Stimulated activated naive CD8-positive, alpha-beta T cell treated with anti-CD3 and anti-CD28 coated beads, Interleukin-15, amount 100 ng/mL, for 72 hours (primary cell): ENCODE measurements at regions not wholly inside any gene's neighbourhood (a gene's known extent, or its start where the extent isn't known, plus 50 kb on each side); places are given as distances from the start of the nearest gene placed in this dataset.

Source experiments
- ATAC-seq: fragments of 150-1000 bp; cut with Tn5 transposase; 2 replicates; pipeline ENCODE4 v1.10.0; 2021; ENCODE audit warnings: mild to moderate bottlenecking, moderate library complexity
- DNase-seq, 2 donors: peaks; one replicate each; pipeline ENCODE4 v3.0.0; 2021 to 2022
- H3K27ac Mint-ChIP-seq, 2 donors: one replicate each; pipeline ENCODE4 v1.8.0; 2022; ENCODE audit warnings: mild to moderate bottlenecking in 2 of 2, mixed read lengths in 2 of 2, moderate library complexity in 2 of 2
- H3K27me3 Mint-ChIP-seq: one replicate; pipeline ENCODE4 v1.8.0; 2022; ENCODE audit warnings: mixed read lengths
- H3K4me1 Mint-ChIP-seq: one replicate; pipeline ENCODE4 v1.8.0; 2022; ENCODE audit warnings: mild to moderate bottlenecking, mixed read lengths
- H3K4me3 Mint-ChIP-seq, 2 donors: one replicate each; pipeline ENCODE4 v1.8.0; 2022; ENCODE audit warnings: mild to moderate bottlenecking in 2 of 2, mixed read lengths in 2 of 2, moderate library complexity in 1 of 2
- H3K9me3 Mint-ChIP-seq, 2 donors: one replicate each; pipeline ENCODE4 v1.8.0; 2022; ENCODE audit warnings: mixed read lengths in 2 of 2

- Mint-ChIP-seq H3K4me1 (no peaks in the 10 kb centered on the region), H3K27me3 (peaks cover 29% of the 10 kb centered on the region), H3K4me3 (no peak overlapping the region), H3K9me3 (no peaks in the 10 kb centered on the region), H3K27ac (peak overlapping the region; percentile 34 to 46)
- ATAC-seq (no peak), DNase-seq (no peak)
Measured at GRCh38 chr20:24765316-24766142, 183.5 kb upstream of the CST7 start.

DNA sequence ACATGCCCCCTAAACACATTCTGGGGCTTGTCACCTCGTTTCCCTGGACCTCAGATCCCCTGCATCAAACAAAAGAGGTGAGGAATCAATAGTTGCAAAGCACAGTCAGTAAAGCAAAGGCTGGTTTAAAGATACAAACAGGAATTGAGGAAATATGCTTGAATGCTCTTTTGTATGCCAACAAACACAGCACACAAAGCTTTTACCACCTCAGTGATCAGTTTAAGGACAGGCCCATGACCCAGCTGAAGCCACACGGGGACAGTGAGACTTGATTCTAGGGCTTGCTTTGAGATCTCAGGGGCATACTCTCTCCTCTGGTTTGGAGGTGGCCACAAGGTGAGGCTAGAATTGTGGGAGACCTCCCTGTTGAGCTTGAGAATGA lies 182.9 kb upstream of the CST7 start:
- H3K9me3 Mint-ChIP-seq: no peaks in the 10 kb centered on the region
- ATAC-seq: no peak
- H3K4me3 Mint-ChIP-seq: no peak overlapping the region

DNA sequence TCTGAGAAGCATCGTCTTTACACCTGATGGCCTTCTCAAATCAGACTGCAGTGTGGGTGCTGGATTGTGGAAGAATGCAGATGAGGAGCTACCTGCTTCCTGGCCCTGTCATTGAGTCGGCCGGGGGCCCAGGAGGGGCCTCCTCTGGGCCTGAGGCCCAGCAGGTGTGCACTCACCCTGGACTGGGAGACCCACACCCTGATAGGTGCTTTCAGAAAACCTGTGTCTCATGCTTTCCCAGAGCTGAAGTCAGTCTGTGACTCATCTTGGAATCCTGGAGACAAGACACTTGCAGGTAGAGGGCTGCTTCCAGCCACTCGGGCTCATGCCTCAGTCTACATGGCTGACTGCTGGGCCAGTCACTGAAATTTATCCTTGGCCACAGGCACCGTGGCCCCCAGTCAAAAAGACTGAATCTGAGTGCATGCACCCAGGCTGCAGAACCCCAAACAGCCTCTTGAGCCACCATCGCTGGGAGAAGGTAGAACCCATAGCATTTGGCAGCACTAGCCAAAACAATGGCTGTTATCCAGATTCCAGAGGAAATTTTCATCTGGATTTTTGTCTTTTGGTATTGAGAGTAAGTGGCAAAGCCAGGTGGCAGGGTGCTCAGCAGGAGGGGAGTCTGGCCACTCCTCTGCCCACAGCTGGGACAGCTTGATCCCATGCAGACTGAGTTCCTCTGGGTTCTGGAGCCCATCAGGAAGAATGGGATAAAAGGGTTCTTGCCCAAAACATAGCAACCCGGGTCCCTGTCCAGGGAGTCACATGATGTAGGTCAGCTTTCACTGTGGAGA lies 182.0 kb upstream of the CST7 start:
- Mint-ChIP-seq H3K9me3 (no peaks in the 10 kb centered on the region), H3K27me3 (peaks cover 43% of the 10 kb centered on the region), H3K4me3 (no peak overlapping the region), H3K27ac (no peak overlapping the region), H3K4me1 (no peaks in the 10 kb centered on the region)
- ATAC-seq (no peak), DNase-seq (no peak)

More for the DNA sequence above, 182.9 kb upstream of the CST7 start:
- Mint-ChIP-seq H3K4me1 (no peaks in the 10 kb centered on the region), H3K27me3 (peaks cover 34% of the 10 kb centered on the region), H3K27ac (no peak overlapping the region)
- DNase-seq: no peak

- DNase-seq (no peak), ATAC-seq (no peak)
- H3K27me3 Mint-ChIP-seq: peaks cover 43% of the 10 kb centered on the region
- H3K9me3 Mint-ChIP-seq: no peaks in the 10 kb centered on the region
- no peak overlapping the region for H3K4me3 Mint-ChIP-seq
- no peak overlapping the region for H3K27ac Mint-ChIP-seq
- H3K4me1 Mint-ChIP-seq: no peaks in the 10 kb centered on the region
Measured at GRCh38 chr20:24767623-24768100, 181.4 kb upstream of the CST7 start.

- H3K27ac Mint-ChIP-seq: no peak overlapping the region
- ATAC-seq (no peak), DNase-seq (no peak)
- H3K4me3 Mint-ChIP-seq: no peak overlapping the region
- no peaks in the 10 kb centered on the region for H3K9me3 Mint-ChIP-seq
- peaks cover 1% of the 10 kb centered on the region for H3K4me1 Mint-ChIP-seq
- H3K27me3 Mint-ChIP-seq: peaks cover 38% of the 10 kb centered on the region
Measured at GRCh38 chr20:24768201-24768636, 180.8 kb upstream of the CST7 start.

- Mint-ChIP-seq H3K4me3 (no peak overlapping the region), H3K4me1 (peaks cover 9% of the 10 kb centered on the region), H3K27me3 (peaks cover 31% of the 10 kb centered on the region), H3K9me3 (no peaks in the 10 kb centered on the region), H3K27ac (no peak overlapping the region)
- ATAC-seq: no peak
- DNase-seq: no peak
Measured at GRCh38 chr20:24768713-24769601, 180.1 kb upstream of the CST7 start.

DNA sequence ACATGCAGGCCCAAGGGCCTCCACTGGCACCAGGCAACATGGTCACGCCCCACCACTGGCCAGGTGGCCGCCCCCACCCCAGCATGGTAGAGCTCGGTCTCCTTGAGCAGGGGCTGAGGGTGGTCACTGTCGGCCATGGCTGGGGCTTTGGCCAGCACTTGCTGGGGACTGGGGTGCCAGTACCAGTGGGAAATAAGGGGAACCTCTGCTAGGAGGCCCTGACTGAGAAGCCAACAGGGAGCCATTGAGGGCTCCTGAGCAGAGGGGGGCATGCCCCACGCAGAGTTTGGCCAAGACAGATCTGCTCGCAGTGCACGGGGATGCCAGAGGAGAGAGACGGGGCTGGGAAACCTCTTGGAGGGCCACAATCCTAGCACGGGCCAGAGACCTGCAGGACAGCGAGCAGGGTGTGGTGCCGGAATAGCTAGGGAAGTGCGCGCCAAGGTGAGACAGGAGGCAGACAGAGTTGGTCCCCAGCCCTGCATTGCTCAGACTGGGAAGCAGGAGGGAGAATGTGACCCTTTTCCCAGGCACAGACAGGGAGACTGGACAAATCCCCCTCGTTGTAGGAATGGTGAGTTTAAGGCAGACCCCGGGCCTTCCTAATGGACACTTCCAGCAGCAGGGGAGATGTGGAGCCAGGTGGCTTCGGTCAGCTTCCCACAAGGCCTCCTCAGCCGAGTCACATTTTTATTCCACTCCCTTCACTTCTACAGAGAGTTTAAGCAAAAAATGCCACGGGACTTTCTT lies 179.0 kb upstream of the CST7 start:
- Mint-ChIP-seq H3K27ac (no peak overlapping the region), H3K4me1 (peaks cover 10% of the 10 kb centered on the region)
- no peak for DNase-seq

GRCh38 chr20:24770628-24771541 lies 178.2 kb upstream of the CST7 start:
- no peak overlapping the region for H3K4me3 Mint-ChIP-seq
- ATAC-seq (no peak), DNase-seq (no peak)
- peaks cover 34% of the 10 kb centered on the region for H3K27me3 Mint-ChIP-seq
- peaks cover 15% of the 10 kb centered on the region in 2 donors for H3K9me3 Mint-ChIP-seq
- H3K27ac Mint-ChIP-seq: peak overlapping the region in 1 of 2 donors; percentile 68
- peaks cover 10% of the 10 kb centered on the region for H3K4me1 Mint-ChIP-seq

More for the DNA sequence above, 179.0 kb upstream of the CST7 start:
- Mint-ChIP-seq H3K27me3 (peaks cover 32% of the 10 kb centered on the region), H3K9me3 (peaks cover 9 to 11% of the 10 kb centered on the region in 2 donors), H3K4me3 (no peak overlapping the region)
- ATAC-seq: no peak

DNA sequence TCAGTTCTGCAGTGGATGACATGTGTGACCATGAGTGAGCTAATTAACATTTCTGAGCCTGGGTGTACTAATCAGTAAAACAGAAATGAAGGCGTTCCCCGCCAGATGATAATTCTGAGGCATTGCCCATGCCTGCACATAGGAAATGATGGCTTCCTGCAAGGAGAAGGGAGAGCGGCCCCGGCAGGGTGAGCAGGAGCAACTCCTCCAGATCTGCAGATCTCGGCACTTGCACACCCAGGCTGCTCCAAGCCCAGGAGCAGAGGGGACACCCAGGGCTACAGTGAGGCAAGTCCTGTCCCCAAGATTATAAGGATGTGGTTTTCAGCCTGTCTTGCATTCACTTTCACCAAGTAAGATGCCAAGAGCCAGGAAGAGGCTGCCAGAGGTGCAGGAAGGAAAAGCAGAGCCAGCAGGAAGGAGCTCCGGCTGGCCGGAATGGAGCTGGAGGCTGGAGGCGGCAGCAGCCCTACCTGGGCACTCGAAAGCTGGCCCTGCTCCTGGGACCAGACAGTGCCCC lies 177.5 kb upstream of the CST7 start:
- ATAC-seq: no peak
- peaks cover 10% of the 10 kb centered on the region for H3K4me1 Mint-ChIP-seq
- H3K9me3 Mint-ChIP-seq: peaks cover 15 to 22% of the 10 kb centered on the region in 2 donors
- peaks cover 41% of the 10 kb centered on the region for H3K27me3 Mint-ChIP-seq
- H3K4me3 Mint-ChIP-seq: no peak overlapping the region
- DNase-seq: no peak
- H3K27ac Mint-ChIP-seq: peak overlapping the region; percentile 22 to 68

GRCh38 chr20:24772667-24773066 lies 176.4 kb upstream of the CST7 start:
- no peak for DNase-seq
- no peak for ATAC-seq
- peaks cover 49% of the 10 kb centered on the region for H3K27me3 Mint-ChIP-seq
- no peak overlapping the region for H3K27ac Mint-ChIP-seq
- peaks cover 15 to 24% of the 10 kb centered on the region in 2 donors for H3K9me3 Mint-ChIP-seq
- peaks cover 10% of the 10 kb centered on the region for H3K4me1 Mint-ChIP-seq
- H3K4me3 Mint-ChIP-seq: no peak overlapping the region

- DNase-seq: no peak
- Mint-ChIP-seq H3K27ac (no peak overlapping the region), H3K4me1 (peaks cover 10% of the 10 kb centered on the region), H3K4me3 (no peak overlapping the region), H3K27me3 (peaks cover 54% of the 10 kb centered on the region), H3K9me3 (peaks cover 15 to 24% of the 10 kb centered on the region in 2 donors)
- ATAC-seq: no peak
Measured at GRCh38 chr20:24773168-24773567, 175.9 kb upstream of the CST7 start.

- Mint-ChIP-seq H3K4me3 (no peak overlapping the region), H3K9me3 (peaks cover 15 to 24% of the 10 kb centered on the region in 2 donors), H3K27ac (no peak overlapping the region), H3K4me1 (peaks cover 10% of the 10 kb centered on the region), H3K27me3 (peaks cover 59% of the 10 kb centered on the region)
- DNase-seq (peak; percentile 15 to 26), ATAC-seq (peak; percentile 94)
Measured at GRCh38 chr20:24773751-24774201, 175.3 kb upstream of the CST7 start.

DNA sequence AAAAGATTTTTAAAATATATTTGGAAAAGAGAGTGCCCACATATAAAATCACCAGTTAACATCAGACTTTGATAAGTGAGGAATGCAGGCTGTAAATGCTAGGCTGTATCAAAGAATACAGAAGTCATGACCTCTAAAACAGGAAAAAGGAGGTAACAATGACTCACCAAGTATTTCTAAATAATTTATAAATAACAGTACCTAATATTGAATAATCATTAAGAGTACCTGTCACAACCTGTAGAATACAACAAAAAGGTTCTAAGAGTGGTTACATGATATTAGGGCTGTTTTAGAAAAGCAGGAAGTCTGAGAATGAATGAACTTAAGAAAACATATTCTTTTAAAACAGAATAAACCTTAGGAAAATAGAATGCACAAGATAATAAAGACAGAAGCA lies 173.1 kb upstream of the CST7 start:
- no peak for ATAC-seq

More for the DNA sequence above, 173.1 kb upstream of the CST7 start:
- Mint-ChIP-seq H3K4me1 (peaks cover 10% of the 10 kb centered on the region), H3K9me3 (peaks cover 15 to 24% of the 10 kb centered on the region in 2 donors), H3K4me3 (no peak overlapping the region), H3K27me3 (peaks cover 77% of the 10 kb centered on the region), H3K27ac (no peak overlapping the region)
- DNase-seq: no peak
